OCI-LY1 (cell line): ENCODE measurements at regions not wholly inside any gene's neighbourhood (a gene's known extent, or its start where the extent isn't known, plus 50 kb on each side); places are given as distances from the start of the nearest gene placed in this dataset.

Experiments used
- H2AFZ ChIP-seq: fragments of 200-600 bp; sonication (generic), shearing (Covaris generic); 2 replicates; pipeline ENCODE4 v1.6.0; 2014; ENCODE audit warnings: antibody characterized with exemption, mild to moderate bottlenecking, low read length
- H3F3A ChIP-seq: fragments of 200-600 bp; sonication (generic), shearing (Covaris generic); 2 replicates; pipeline ENCODE4 v1.6.0; 2014; ENCODE audit warnings: mild to moderate bottlenecking, antibody characterized with exemption, low read length, moderate library complexity; ENCODE audit not compliant: insufficient read depth
- H3K27ac ChIP-seq: fragments of 200-600 bp; sonication (generic); 2 replicates; pipeline ENCODE4 v1.5.1; 2014; ENCODE audit warnings: low read length, mixed run types, mild to moderate bottlenecking, low read depth; ENCODE audit not compliant: poor library complexity, severe bottlenecking
- H3K27me3 ChIP-seq: fragments of 200-600 bp; sonication (generic); 2 replicates; pipeline ENCODE4 v1.6.0; 2014; ENCODE audit warnings: antibody characterized with exemption, mild to moderate bottlenecking, low read length, moderate library complexity; ENCODE audit not compliant: insufficient read depth
- H3K36me3 ChIP-seq: fragments of 200-600 bp; sonication (generic); 2 replicates; pipeline ENCODE4 v1.6.1; 2014; ENCODE audit warnings: mild to moderate bottlenecking, antibody characterized with exemption, low read length, moderate library complexity, mixed read lengths; ENCODE audit not compliant: insufficient read depth
- H3K4me1 ChIP-seq: fragments of 200-600 bp; sonication (generic); 2 replicates; pipeline ENCODE4 v1.5.1; 2014; ENCODE audit warnings: mild to moderate bottlenecking, low read length, moderate library complexity; ENCODE audit not compliant: insufficient read depth, severe bottlenecking
- H3K4me2 ChIP-seq: fragments of 200-600 bp; sonication (generic), shearing (Covaris generic); 2 replicates; pipeline ENCODE4 v1.6.1; 2014; ENCODE audit warnings: low read length
- H3K4me3 ChIP-seq: fragments of 200-600 bp; sonication (generic); 2 replicates; pipeline ENCODE4 v1.5.1; 2014; ENCODE audit warnings: low read length, low read depth, mild to moderate bottlenecking, mixed read lengths; ENCODE audit not compliant: poor library complexity, severe bottlenecking
- H3K79me2 ChIP-seq: fragments of 200-600 bp; shearing (Covaris generic); 2 replicates; pipeline ENCODE4 v1.6.1; 2016; ENCODE audit warnings: mixed run types, low read length, mixed read lengths; ENCODE audit not compliant: insufficient read depth
- H3K9ac ChIP-seq: fragments of 200-600 bp; sonication (generic), shearing (Covaris generic); 2 replicates; pipeline ENCODE4 v1.6.1; 2014; ENCODE audit warnings: mild to moderate bottlenecking, low read length, mixed read lengths
- H3K9me2 ChIP-seq: fragments of 200-600 bp; sonication (generic), shearing (Covaris generic); 2 replicates; pipeline ENCODE4 v1.6.1; 2014; ENCODE audit warnings: low read depth, mild to moderate bottlenecking, low read length, mixed read lengths
- H3K9me3 ChIP-seq: fragments of 200-600 bp; shearing (Covaris generic); 2 replicates; pipeline ENCODE4 v1.6.1; 2014; ENCODE audit warnings: low read length, mixed read lengths
- H4K20me1 ChIP-seq: fragments of 200-600 bp; sonication (generic), shearing (Covaris generic); 2 replicates; pipeline ENCODE4 v1.6.0; 2016; ENCODE audit warnings: mild to moderate bottlenecking, low read length; ENCODE audit not compliant: insufficient read depth
- CTCF ChIP-seq: fragments of 200-600 bp; sonication (generic), shearing (Covaris generic); IDR thresholded peaks from 2 replicates; pipeline ENCODE4 v1.5.1; 2017; ENCODE audit warnings: mild to moderate bottlenecking, antibody characterized with exemption, low read length, moderate library complexity, mixed read lengths
- EZH2 ChIP-seq: fragments of 200-600 bp; sonication (generic), shearing (Covaris generic); IDR thresholded peaks from 2 replicates; pipeline ENCODE4 v1.8.0; 2017; ENCODE audit warnings: borderline replicate concordance, mixed run types, mild to moderate bottlenecking, antibody characterized with exemption, low read length, moderate library complexity, mixed read lengths

DNA sequence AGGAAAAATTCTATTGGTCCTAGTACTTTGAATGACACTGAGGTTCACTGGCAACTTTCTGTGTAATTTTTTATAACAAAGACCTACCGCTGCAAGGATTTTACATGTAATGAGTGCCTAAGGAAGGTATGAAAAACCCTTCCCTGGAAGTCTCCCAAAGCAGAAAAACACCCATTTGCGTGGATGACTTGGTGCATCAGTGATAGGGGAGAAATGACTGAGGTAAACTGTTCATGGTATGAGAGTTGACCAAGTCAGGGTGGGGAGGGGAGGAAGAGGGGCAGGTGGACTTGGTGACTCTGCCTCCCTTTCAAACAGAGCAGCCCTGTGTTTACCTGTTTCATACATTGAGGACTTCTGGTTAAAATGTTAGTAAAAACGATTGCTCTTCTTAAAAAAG lies 78.8 kb upstream of the IPO9 start:
- no peak for TF ChIP-seq EZH2
- TF ChIP-seq CTCF, result no peak
- no peaks in the 10 kb centered on the region; the same call in 1 of the 2 replicates for H3K27me3 ChIP-seq
- H3K4me2 ChIP-seq, result no peak overlapping the region
- H4K20me1 ChIP-seq, result no peaks in the 10 kb centered on the region
- no peaks in the 10 kb centered on the region for H3K9me2 ChIP-seq
- H3K9ac ChIP-seq, result no peak overlapping the region
- no peaks in the 10 kb centered on the region for H3K9me3 ChIP-seq
- H3K36me3 ChIP-seq, result no peaks in the 10 kb centered on the region
- no peaks in the 10 kb centered on the region for H3F3A ChIP-seq
- no peaks in the 10 kb centered on the region for H3K79me2 ChIP-seq
- H3K4me3 ChIP-seq, result no peak overlapping the region
- no peak overlapping the region for H3K27ac ChIP-seq
- no peaks in the 10 kb centered on the region for H3K4me1 ChIP-seq
- H2AFZ ChIP-seq, result no peak overlapping the region

DNA sequence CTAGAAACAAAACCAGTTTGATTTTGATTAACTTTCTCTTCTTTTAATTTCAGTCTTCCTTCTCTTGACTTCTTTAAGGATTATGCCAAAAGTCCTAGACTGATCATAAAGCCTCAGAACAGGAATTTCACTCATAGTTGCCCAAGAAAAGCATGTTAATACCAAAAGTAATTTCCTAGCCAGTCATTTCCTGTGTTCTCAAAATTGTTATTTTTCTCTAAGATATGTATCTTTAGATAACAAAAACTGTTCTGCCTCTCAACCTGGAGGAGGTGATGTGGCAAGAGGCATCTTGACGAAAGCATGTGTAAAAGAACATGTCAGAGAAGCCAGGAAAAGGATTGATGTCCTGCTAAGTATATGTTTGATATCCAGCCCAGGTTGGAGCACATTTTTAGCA lies 78.0 kb upstream of the IPO9 start:
- no peaks in the 10 kb centered on the region for H3K9me2 ChIP-seq
- no peak for TF ChIP-seq EZH2
- no peak overlapping the region for H2AFZ ChIP-seq
- H3K4me3 ChIP-seq, result no peak overlapping the region
- H3K27ac ChIP-seq, result no peak overlapping the region
- H3K4me2 ChIP-seq, result no peak overlapping the region
- no peaks in the 10 kb centered on the region for H3F3A ChIP-seq
- no peaks in the 10 kb centered on the region; the same call in 1 of the 2 replicates for H3K27me3 ChIP-seq
- H4K20me1 ChIP-seq, result no peaks in the 10 kb centered on the region
- H3K4me1 ChIP-seq, result no peaks in the 10 kb centered on the region
- no peaks in the 10 kb centered on the region for H3K36me3 ChIP-seq
- H3K9me3 ChIP-seq, result no peaks in the 10 kb centered on the region
- no peaks in the 10 kb centered on the region for H3K79me2 ChIP-seq
- H3K9ac ChIP-seq, result no peak overlapping the region

DNA sequence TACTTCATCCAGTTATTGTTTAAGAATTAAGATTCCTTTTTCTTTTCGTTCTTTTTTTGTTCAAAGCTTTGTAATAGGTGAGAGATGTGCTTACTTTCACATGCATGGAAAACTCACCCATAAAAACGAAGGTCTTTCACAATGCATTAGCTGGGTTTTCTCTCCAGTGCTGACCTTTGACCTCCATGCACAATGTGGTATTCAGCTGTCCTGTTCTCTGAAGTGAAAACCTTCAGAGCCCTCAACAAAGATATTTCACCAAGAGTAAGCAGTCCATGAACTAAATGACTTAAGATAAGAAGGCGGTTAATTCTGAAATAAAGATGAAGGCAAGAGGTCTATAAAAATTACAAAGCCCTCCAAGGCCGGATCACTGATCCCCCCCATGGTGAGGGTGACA lies 77.1 kb upstream of the IPO9 start:
- Histone ChIP-seq H3K27me3 (no peaks in the 10 kb centered on the region; the same call in 1 of the 2 replicates), H2AFZ (no peak overlapping the region), H4K20me1 (no peaks in the 10 kb centered on the region), H3K4me2 (no peak overlapping the region), H3K27ac (no peak overlapping the region), H3K4me1 (no peaks in the 10 kb centered on the region), H3K9ac (no peak overlapping the region), H3K4me3 (no peak overlapping the region), H3F3A (no peaks in the 10 kb centered on the region), H3K79me2 (no peaks in the 10 kb centered on the region), H3K36me3 (no peaks in the 10 kb centered on the region), H3K9me2 (no peaks in the 10 kb centered on the region), H3K9me3 (no peaks in the 10 kb centered on the region)
- TF ChIP-seq EZH2 (no peak), CTCF (no peak)

GRCh38 chr1:201752333-201752732 lies 76.6 kb upstream of the IPO9 start:
- Histone ChIP-seq H3K4me1 (no peaks in the 10 kb centered on the region), H3F3A (no peaks in the 10 kb centered on the region), H3K9me2 (no peaks in the 10 kb centered on the region), H3K9me3 (no peaks in the 10 kb centered on the region), H3K36me3 (no peaks in the 10 kb centered on the region), H3K27me3 (no peaks in the 10 kb centered on the region; the same call in 1 of the 2 replicates), H3K4me2 (no peak overlapping the region), H3K79me2 (no peaks in the 10 kb centered on the region), H3K4me3 (no peak overlapping the region), H2AFZ (no peak overlapping the region), H3K27ac (no peak overlapping the region), H4K20me1 (no peaks in the 10 kb centered on the region), H3K9ac (no peak overlapping the region)
- TF ChIP-seq CTCF, result no peak
- no peak for TF ChIP-seq EZH2
